Neural cell (in vitro differentiated cells): ENCODE measurements at regions not wholly inside any gene's neighbourhood (a gene's known extent, or its start where the extent isn't known, plus 50 kb on each side); places are given as distances from the start of the nearest gene placed in this dataset.
A peak's percentile ranks its signal among the peaks of the same experiment; 100 is the strongest.
"Not testable (repeated sequence)": the region's sequence is repeated elsewhere in the genome, so short reads cannot be mapped to it uniquely, and the experiment has no call there.

Source experiments
- H2AFZ ChIP-seq: fragments of 200-600, 300-800 bp; sonication (generic), shearing (Covaris generic); 2 replicates; pipeline ENCODE4 v1.6.0; 2014; ENCODE audit warnings: low read depth, mild to moderate bottlenecking, antibody characterized with exemption, low read length, moderate library complexity
- H3F3A ChIP-seq: fragments of 200-600 bp; shearing (Covaris generic); 2 replicates; pipeline ENCODE4 v1.6.1; 2016; ENCODE audit warnings: mild to moderate bottlenecking, moderate library complexity, mixed read lengths, antibody characterized with exemption, low read length; ENCODE audit not compliant: insufficient read depth, poor library complexity, severe bottlenecking
- H3K27ac ChIP-seq: fragments of 200-600, 300-800 bp; sonication (generic), shearing (Covaris generic); 2 replicates; pipeline ENCODE4 v1.5.1; 2014; ENCODE audit warnings: mild to moderate bottlenecking, low read length, moderate library complexity
- H3K27me3 ChIP-seq: fragments of 300-800, 200-600 bp; sonication (generic), shearing (Covaris generic); 2 replicates; pipeline ENCODE4 v1.6.0; 2014; ENCODE audit warnings: mild to moderate bottlenecking, low read depth, low read length, moderate library complexity; ENCODE audit not compliant: insufficient read depth
- H3K36me3 ChIP-seq: fragments of 300-800, 200-600 bp; sonication (generic), shearing (Covaris generic); 2 replicates; pipeline ENCODE4 v1.5.1; 2014; ENCODE audit warnings: mild to moderate bottlenecking, antibody characterized with exemption, low read length, moderate library complexity; ENCODE audit not compliant: insufficient read depth
- H3K4me2 ChIP-seq: fragments of 300-800, 200-600 bp; sonication (generic), shearing (Covaris generic); 2 replicates; pipeline ENCODE4 v1.6.0; 2014; ENCODE audit warnings: mild to moderate bottlenecking, low read length
- H3K4me3 ChIP-seq: fragments of 300-800, 200-600 bp; sonication (generic), shearing (Covaris generic); 2 replicates; pipeline ENCODE4 v1.5.1; 2014; ENCODE audit warnings: mild to moderate bottlenecking, low read length, moderate library complexity
- H3K79me2 ChIP-seq: fragments of 200-600 bp; shearing (Covaris generic); replicated peaks from 2 replicates; pipeline ENCODE4 v1.6.0; 2014; ENCODE audit warnings: mild to moderate bottlenecking, low read length, moderate library complexity; ENCODE audit not compliant: insufficient read depth
- H3K9ac ChIP-seq: fragments of 300-800, 200-600 bp; sonication (generic), shearing (Covaris generic); 2 replicates; pipeline ENCODE4 v1.6.1; 2016; ENCODE audit warnings: mild to moderate bottlenecking, low read length, mixed read lengths
- H3K9me2 ChIP-seq: fragments of 200-600 bp; shearing (Covaris generic); 2 replicates; pipeline ENCODE4 v1.6.1; 2016; ENCODE audit warnings: mild to moderate bottlenecking, low read length, mixed read lengths; ENCODE audit not compliant: insufficient read depth
- H3K9me3 ChIP-seq: fragments of 200-600, 300-800 bp; sonication (generic), shearing (Covaris generic); 2 replicates; pipeline ENCODE4 v1.6.1; 2016; ENCODE audit warnings: mild to moderate bottlenecking, mixed run types, low read length, moderate library complexity, mixed read lengths
- H4K20me1 ChIP-seq: fragments of 200-600 bp; shearing (Covaris generic); 2 replicates; pipeline ENCODE4 v1.6.1; 2016; ENCODE audit warnings: mild to moderate bottlenecking, mixed run types; ENCODE audit not compliant: insufficient read depth
- CTCF ChIP-seq: fragments of 450-650 bp; IDR thresholded peaks from 2 replicates; pipeline ENCODE4 v1.5.1; 2014; ENCODE audit warnings: antibody characterized with exemption, mild to moderate bottlenecking, moderate library complexity; ENCODE audit not compliant: poor library complexity, severe bottlenecking
- EP300 ChIP-seq: fragments of 450-650 bp; conservative IDR thresholded peaks from 2 replicates; pipeline ENCODE4 v1.6.1; 2014; ENCODE audit warnings: antibody characterized with exemption, mild to moderate bottlenecking, moderate library complexity; ENCODE audit not compliant: poor library complexity, severe bottlenecking
- EZH2 ChIP-seq: fragments of 200-600, 300-800 bp; shearing (Covaris generic), sonication (generic); IDR thresholded peaks from 2 replicates; pipeline ENCODE4 v1.6.1; 2014; ENCODE audit warnings: antibody characterized with exemption, low read length, borderline replicate concordance, mild to moderate bottlenecking; ENCODE audit not compliant: insufficient read depth, poor library complexity, severe bottlenecking
- MXI1 ChIP-seq: fragments of 450-650 bp; conservative IDR thresholded peaks from 2 replicates; pipeline ENCODE4 v1.6.1; 2014; ENCODE audit warnings: antibody characterized with exemption, mild to moderate bottlenecking; ENCODE audit not compliant: poor library complexity, severe bottlenecking
- POLR2AphosphoS5 ChIP-seq: IDR thresholded peaks from 2 replicates; pipeline ENCODE4 v1.6.1; 2012
- RAD21 ChIP-seq: fragments of 450-650 bp; conservative IDR thresholded peaks from 2 replicates; pipeline ENCODE4 v1.6.1; 2014; ENCODE audit warnings: antibody characterized with exemption, mild to moderate bottlenecking, moderate library complexity
- REST ChIP-seq: IDR thresholded peaks from 2 replicates; pipeline ENCODE4 v1.6.1; 2012; ENCODE audit warnings: borderline replicate concordance
- SMC3 ChIP-seq: fragments of 450-650 bp; conservative IDR thresholded peaks from 2 replicates; pipeline ENCODE4 v1.6.1; 2014; ENCODE audit warnings: antibody characterized with exemption, mild to moderate bottlenecking, moderate library complexity; ENCODE audit not compliant: poor library complexity
- TAF1 ChIP-seq: IDR thresholded peaks from 2 replicates; pipeline ENCODE4 v1.6.1; 2012; ENCODE audit warnings: low read depth

GRCh38 chr14:30243207-30243606 is 315.6 kb upstream of the PRKD1 start:
- H3K4me3 ChIP-seq, result peak overlapping the region; percentile 54
- no peaks in the 10 kb centered on the region for H3K36me3 ChIP-seq
- H3K9ac ChIP-seq, result peak overlapping the region; percentile 77
- H2AFZ ChIP-seq, result no peak overlapping the region
- no peaks in the 10 kb centered on the region for H3K9me2 ChIP-seq
- no peaks in the 10 kb centered on the region for H3K79me2 ChIP-seq
- no peaks in the 10 kb centered on the region for H4K20me1 ChIP-seq
- TF ChIP-seq REST, result no peak
- TF ChIP-seq EP300, result peak; percentile 41
- no peak for TF ChIP-seq SMC3
- H3K27ac ChIP-seq, result peak overlapping the region; percentile 99
- H3K4me2 ChIP-seq, result peak overlapping the region; percentile 62
- H3K9me3 ChIP-seq, result no peaks in the 10 kb centered on the region
- H3K27me3 ChIP-seq, result no peaks in the 10 kb centered on the region
- peaks cover 21% of the 10 kb centered on the region for H3F3A ChIP-seq

GRCh38 chr14:30243805-30244204 is 315.2 kb upstream of the G2E3 start:
- peak overlapping the region; percentile 99 for H3K27ac ChIP-seq
- peak overlapping the region; percentile 77 for H3K9ac ChIP-seq
- H3F3A ChIP-seq, result peaks cover 21% of the 10 kb centered on the region
- H3K9me3 ChIP-seq, result no peaks in the 10 kb centered on the region
- no peaks in the 10 kb centered on the region for H3K36me3 ChIP-seq
- peak overlapping the region; percentile 62 for H3K4me2 ChIP-seq
- H3K79me2 ChIP-seq, result no peaks in the 10 kb centered on the region
- peak overlapping the region; percentile 54 for H3K4me3 ChIP-seq
- H3K9me2 ChIP-seq, result no peaks in the 10 kb centered on the region
- H4K20me1 ChIP-seq, result no peaks in the 10 kb centered on the region
- H3K27me3 ChIP-seq, result no peaks in the 10 kb centered on the region
- no peak overlapping the region for H2AFZ ChIP-seq
- TF ChIP-seq RAD21, result no peak
- TF ChIP-seq EP300, result no peak
- no peak for TF ChIP-seq CTCF
- TF ChIP-seq MXI1, result no peak
- TF ChIP-seq SMC3, result no peak
- TF ChIP-seq EZH2, result no peak
- no peak for TF ChIP-seq REST
- no peak for TF ChIP-seq TAF1
- no peak for TF ChIP-seq POLR2AphosphoS5

- not testable (repeated sequence) for H3K9me2 ChIP-seq, H3K27me3 ChIP-seq, H3K36me3 ChIP-seq, H3K9me3 ChIP-seq, H4K20me1 ChIP-seq, H3K4me3 ChIP-seq, H3K79me2 ChIP-seq, H2AFZ ChIP-seq
- H3F3A ChIP-seq, result peaks cover 21% of the 10 kb centered on the region
- H3K27ac ChIP-seq, result peak overlapping the region; percentile 99
- peak overlapping the region; percentile 77 for H3K9ac ChIP-seq
- peak overlapping the region; percentile 62 for H3K4me2 ChIP-seq
Measured at GRCh38 chr14:30244348-30244747, 314.6 kb upstream of the G2E3 start.
